Activated T-cell treated with anti-CD3 and anti-CD28 coated beads for 4 hours (primary cell): ENCODE measurements at regions not wholly inside any gene's neighbourhood (a gene's known extent, or its start where the extent isn't known, plus 50 kb on each side); places are given as distances from the start of the nearest gene placed in this dataset.

ENCODE experiments used
- DNase-seq: peaks from one replicate; pipeline ENCODE4 v3.0.0-alpha.2; 2020

DNA sequence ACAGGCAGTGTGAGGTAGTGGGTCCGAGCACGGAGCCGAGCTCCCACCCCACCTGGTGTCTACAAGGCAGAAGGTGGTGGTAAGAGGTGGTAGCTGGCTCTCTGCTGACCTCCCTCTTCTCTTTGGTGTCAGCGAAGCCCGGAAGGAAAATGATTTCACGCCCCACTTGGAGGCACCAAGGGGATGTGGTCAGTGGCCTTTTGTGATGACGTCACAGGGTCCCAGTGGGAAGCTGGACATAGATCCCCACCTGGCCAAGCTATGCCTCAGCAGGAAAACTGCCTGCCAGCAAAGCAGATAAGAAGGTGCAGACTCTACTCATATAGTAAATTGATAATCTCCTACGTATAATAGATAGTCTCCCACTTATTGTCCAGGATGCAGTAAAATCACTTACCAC is 183.7 kb upstream of the ALKAL2 start:
- no peak for DNase-seq

- no peak for DNase-seq
Observed at GRCh38 chr2:469514-469913, 181.6 kb upstream of the ALKAL2 start.

DNA sequence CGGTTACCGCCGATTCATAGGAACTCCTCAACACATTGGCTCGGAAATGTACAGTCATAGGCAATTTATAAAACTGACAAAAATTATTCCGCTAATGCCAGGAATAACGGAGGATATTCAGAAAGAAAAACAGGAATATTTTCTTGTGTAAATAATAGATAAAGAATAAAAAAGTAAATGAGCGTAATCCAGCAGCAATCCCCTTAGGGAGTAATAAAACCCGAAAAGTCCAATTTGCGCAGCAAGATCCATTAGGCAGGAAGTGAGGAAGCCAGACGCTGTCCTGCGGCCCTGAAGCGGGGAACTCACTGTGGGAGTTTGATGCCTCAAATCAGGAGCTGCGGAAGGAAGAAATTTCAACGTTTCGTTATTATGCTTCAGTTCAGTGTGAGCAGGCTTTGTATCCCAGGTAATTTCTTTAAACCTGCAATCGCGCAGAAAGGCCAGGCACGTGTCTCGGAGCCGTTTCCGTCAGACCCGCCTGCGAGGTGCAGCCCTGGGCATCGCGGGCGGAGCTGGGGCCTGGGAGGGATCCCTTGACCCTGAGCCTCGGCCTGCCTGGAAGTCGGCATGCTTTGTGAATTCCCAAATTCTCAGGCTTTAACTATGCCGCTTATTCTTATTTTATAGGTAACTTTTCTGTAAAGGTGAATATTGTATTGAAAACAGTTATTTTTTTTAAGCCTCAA is 180.9 kb upstream of the ALKAL2 start:
- no peak for DNase-seq

DNA sequence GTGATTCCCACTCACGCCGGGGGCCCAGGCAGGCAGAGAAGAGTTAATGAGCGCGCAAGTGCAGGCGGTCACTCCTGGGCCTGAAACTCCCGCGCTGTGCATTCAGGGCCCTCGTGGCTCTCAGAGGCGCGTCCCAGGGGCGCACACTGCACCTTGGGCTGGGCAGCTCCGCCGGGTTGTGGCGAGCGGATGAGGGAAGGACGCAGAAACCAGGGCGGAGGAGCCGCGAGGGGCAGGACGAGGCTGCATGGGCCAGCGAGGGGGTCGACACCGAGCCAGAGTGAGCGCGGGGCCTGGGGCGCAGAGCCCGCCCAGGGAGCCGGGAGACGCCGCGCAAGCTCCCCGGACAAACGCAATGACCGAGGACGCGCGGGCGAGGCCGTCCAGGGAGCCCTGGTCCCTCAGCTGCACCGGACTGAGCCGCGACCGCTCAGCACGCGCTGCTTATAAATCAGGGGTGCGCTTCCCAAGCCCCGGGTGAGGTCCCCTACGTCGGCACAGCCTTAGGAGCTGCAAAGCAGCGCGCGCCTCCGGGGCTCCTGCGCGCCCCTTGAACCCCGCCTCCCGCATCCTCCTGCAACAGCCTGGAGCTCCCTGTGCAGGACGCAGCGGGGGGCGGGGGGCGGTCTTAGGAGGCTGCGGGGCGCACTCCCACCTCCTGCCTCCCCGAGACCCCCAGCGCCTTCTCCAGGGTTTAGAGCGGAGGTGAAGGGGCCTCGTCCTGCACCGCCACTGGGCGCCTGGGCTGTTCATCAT is 180.2 kb upstream of the ALKAL2 start:
- DNase-seq, result no peak

DNA sequence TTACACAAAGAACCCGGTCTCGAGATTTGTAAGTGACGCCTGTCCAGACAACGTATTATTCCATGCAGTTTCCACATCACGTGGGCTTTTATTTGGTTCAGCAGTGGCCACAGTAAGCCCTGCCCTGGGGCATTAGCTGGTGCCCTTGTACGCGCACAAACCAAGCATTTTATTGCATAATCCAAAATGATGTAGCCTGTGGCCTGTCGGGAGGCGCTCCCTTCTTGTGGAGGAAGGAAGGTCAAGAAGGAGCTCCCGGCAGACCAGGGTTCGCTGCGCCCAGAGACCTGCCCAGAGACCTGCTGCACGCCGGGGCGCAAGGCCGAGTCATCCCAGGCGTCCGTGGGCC is 179.6 kb upstream of the ALKAL2 start:
- DNase-seq, result no peak

- DNase-seq, result no peak
Observed at GRCh38 chr2:467101-467500, 179.2 kb upstream of the ALKAL2 start.

- no peak for DNase-seq
Observed at GRCh38 chr2:464562-465309, 176.8 kb upstream of the ALKAL2 start.

DNA sequence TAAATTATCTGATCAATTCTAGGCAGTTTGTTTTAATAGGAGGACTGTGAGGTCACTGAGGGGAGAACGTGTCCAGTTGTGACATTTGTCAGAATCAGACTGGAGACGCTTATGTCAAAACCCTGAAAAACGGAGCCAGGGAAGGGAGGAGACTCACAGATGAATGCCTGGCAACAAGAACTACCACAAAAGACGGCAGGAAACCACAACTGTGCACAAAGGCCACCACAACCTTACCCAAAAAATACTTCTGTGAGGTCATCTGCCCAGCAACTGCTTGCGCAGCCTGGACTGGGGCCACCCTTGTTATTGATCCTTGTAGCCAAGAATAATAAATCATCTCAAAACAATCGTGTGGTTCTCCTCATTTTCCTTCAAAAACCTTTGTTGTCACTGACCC is 173.0 kb upstream of the ALKAL2 start:
- no peak for DNase-seq

- DNase-seq, result no peak
Observed at GRCh38 chr2:459931-460330, 172.0 kb upstream of the ALKAL2 start.

GRCh38 chr2:458425-458815 is 170.5 kb upstream of the ALKAL2 start:
- no peak for DNase-seq

GRCh38 chr2:457792-458424 is 170.0 kb upstream of the ALKAL2 start:
- no peak for DNase-seq

- no peak for DNase-seq
Observed at GRCh38 chr2:457262-457661, 169.4 kb upstream of the ALKAL2 start.

- no peak for DNase-seq
Observed at GRCh38 chr2:455913-456312, 168.0 kb upstream of the ALKAL2 start.

- DNase-seq, result no peak
Observed at GRCh38 chr2:455015-455705, 167.3 kb upstream of the ALKAL2 start.

DNA sequence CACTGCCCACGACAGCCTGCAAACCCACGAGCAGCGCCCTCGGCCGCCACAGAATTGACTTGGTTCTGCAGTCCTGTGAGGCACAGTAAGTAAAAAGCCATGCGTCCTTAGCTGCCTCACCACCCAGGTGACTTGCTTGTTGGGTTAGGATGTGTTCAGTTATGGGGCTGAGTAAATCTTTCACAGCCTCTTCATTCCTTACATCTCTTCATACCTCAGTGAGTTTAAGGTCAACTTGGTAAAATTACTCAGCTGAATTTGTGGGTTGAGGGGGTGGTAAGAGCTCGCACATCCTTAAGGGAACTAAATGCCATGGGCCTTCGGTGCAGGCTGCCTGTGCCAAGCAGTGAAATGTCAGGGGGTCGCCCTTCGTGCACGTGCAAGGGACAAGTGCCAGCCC is 165.2 kb upstream of the ALKAL2 start:
- DNase-seq, result no peak

DNA sequence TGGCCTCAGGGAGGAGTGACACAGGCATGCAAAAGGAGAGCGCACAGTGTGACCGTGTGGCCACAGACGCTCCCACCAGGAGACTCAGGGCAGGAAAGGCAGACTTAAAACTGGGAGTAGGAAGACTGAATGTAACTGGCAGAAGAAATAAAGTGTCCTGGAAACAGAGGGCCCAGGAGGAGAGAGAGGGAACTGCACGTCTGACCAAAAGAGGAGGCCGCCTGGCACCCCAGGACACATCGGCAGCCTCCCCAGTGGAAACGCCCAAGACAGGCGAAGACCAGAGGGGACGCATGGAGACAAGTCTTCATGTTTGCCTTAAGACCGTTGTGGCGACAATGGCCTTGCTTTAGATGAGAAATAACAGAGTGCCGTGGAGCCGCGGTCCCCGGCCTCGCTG is 163.6 kb upstream of the ALKAL2 start:
- DNase-seq, result no peak

DNA sequence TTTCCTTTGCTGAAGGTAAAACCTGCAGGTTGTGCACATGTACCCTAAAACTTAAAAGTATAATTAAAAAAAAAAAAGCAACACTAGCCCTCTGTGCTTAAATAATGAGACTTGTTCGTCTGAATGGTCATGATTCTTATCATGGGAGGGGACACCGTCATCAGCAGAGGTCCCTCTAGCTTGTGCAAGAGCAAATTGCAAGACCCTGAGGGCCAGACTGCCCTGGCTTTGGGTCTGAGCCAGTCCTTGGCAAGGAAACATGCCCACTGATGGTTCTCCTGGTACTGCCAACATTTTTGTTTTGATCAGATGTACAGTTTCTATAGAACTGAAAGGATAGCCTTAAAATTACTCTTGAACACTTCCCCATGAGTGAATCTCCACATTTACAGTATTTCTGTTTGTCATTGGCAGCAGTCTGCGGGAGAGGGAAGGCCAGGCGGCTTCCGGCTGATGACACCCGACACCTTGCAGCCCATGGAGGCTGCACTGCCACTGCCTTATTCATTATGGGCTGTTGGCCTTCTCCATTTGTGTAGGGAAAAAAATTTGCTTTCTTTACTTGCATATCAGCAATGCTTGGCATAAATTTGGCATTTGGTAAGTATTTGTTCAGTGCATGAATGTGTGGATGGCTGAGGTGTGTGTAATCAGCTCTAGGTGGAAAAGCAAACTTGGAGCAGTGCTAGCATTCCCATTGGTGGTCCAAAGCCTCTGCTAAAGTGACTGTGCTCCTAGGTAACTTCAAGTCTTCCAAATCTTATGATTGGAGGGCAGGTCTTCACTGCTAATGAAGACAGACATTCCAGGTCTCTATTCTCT is 161.6 kb upstream of the ALKAL2 start:
- no peak for DNase-seq

GRCh38 chr2:447902-448665 is 160.2 kb upstream of the ALKAL2 start:
- DNase-seq, result no peak

GRCh38 chr2:446963-447530 is 159.2 kb upstream of the ALKAL2 start:
- DNase-seq, result no peak

GRCh38 chr2:446303-446874 is 158.5 kb upstream of the ALKAL2 start:
- DNase-seq, result no peak

DNA sequence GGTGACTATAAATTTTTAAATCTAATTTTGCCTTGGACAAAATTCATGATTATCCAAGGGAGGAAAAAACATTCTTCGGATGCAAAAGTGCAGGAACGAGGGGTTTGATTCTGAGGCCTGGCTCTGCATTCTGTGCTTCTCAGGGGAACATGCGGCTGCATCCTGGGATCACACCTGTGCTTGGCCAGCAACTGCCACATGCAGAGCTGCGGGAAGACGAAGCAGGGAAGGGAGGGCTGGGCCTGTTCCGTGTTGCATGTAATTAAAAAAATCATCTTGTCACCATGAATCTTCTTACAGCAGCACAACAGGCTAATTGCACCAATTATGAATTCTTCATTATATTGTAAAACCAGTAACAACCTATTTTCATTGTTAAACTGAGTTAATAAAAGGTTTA is 158.0 kb upstream of the ALKAL2 start:
- DNase-seq, result no peak
